Mesendoderm (in vitro differentiated cells): ENCODE measurements at regions not wholly inside any gene's neighbourhood (a gene's known extent, or its start where the extent isn't known, plus 50 kb on each side); places are given as distances from the start of the nearest gene placed in this dataset.
A peak's percentile ranks its signal among the peaks of the same experiment; 100 is the strongest.

Source experiments
- DNase-seq: peaks from one replicate; pipeline ENCODE4 v3.0.0; 2013
- H2AK5ac ChIP-seq: 2 replicates; pipeline ENCODE4 v1.6.1; 2013; ENCODE audit warnings: low read length, inconsistent platforms
- H2BK120ac ChIP-seq: 2 replicates; pipeline ENCODE4 v1.6.1; 2013; ENCODE audit warnings: low read depth, mild to moderate bottlenecking, low read length, moderate library complexity, mixed read lengths
- H2BK15ac ChIP-seq: replicated peaks from 2 replicates; pipeline ENCODE4 v1.6.1; 2013; ENCODE audit warnings: low read depth, mild to moderate bottlenecking, moderate library complexity
- H2BK5ac ChIP-seq: 2 replicates; pipeline ENCODE4 v1.6.1; 2013; ENCODE audit warnings: low read length, inconsistent platforms
- H3K18ac ChIP-seq: 2 replicates; pipeline ENCODE4 v1.6.1; 2013; ENCODE audit warnings: mild to moderate bottlenecking, low read length, mixed read lengths
- H3K23ac ChIP-seq: one replicate; pipeline ENCODE4 v1.6.1; 2013; ENCODE audit warnings: low read length
- H3K27ac ChIP-seq: 2 replicates; pipeline ENCODE4 v1.5.1; 2013; ENCODE audit warnings: low read depth, mild to moderate bottlenecking, inconsistent platforms, low read length, moderate library complexity
- H3K27me3 ChIP-seq: 2 replicates; pipeline ENCODE4 v1.6.1; 2013; ENCODE audit warnings: low read length, control low read depth, mild to moderate bottlenecking, inconsistent platforms; ENCODE audit not compliant: insufficient read depth, poor library complexity
- H3K36me3 ChIP-seq: 2 replicates; pipeline ENCODE4 v1.6.1; 2013; ENCODE audit warnings: low read length, inconsistent platforms; ENCODE audit not compliant: control insufficient read depth, insufficient read depth
- H3K4ac ChIP-seq: one replicate; pipeline ENCODE4 v1.6.1; 2013; ENCODE audit warnings: low read depth, mild to moderate bottlenecking, low read length, moderate library complexity
- H3K4me1 ChIP-seq: 2 replicates; pipeline ENCODE4 v1.6.1; 2013; ENCODE audit warnings: low read depth, low read length, inconsistent platforms; ENCODE audit not compliant: control insufficient read depth
- H3K4me2 ChIP-seq: 2 replicates; pipeline ENCODE4 v1.6.1; 2013; ENCODE audit warnings: low read length
- H3K4me3 ChIP-seq: 2 replicates; pipeline ENCODE4 v1.5.1; 2013; ENCODE audit warnings: mild to moderate bottlenecking, low read length
- H3K56ac ChIP-seq: one replicate; pipeline ENCODE4 v1.6.1; 2013; ENCODE audit warnings: low read length
- H3K79me1 ChIP-seq: 2 replicates; pipeline ENCODE4 v1.6.1; 2013; ENCODE audit warnings: low read length, inconsistent platforms
- H3K79me2 ChIP-seq: 2 replicates; pipeline ENCODE4 v1.6.1; 2013; ENCODE audit warnings: mild to moderate bottlenecking, low read length; ENCODE audit not compliant: control insufficient read depth, insufficient read depth
- H3K9ac ChIP-seq: 2 replicates; pipeline ENCODE4 v1.6.1; 2013; ENCODE audit warnings: low read length, inconsistent platforms
- H4K5ac ChIP-seq: one replicate; pipeline ENCODE4 v1.6.1; 2013; ENCODE audit warnings: low read length
- H4K8ac ChIP-seq: one replicate; pipeline ENCODE4 v1.6.1; 2013; ENCODE audit warnings: low read depth, mild to moderate bottlenecking, control low read depth, low read length, moderate library complexity
- WGBS: extraction: QIAGEN DNeasy Blood & Tissue Kit; methylation state at CpG from one replicate; pipeline ENCODE4 v1.1.7; 2013; ENCODE audit warnings: low lambda C conversion rate, missing lambda C conversion rate; ENCODE audit not compliant: insufficient coverage; ENCODE audit errors: extremely low coverage; 5-methylcytosine and 5-hydroxymethylcytosine counted together

- no peak overlapping the region for H2BK120ac ChIP-seq
- no peak overlapping the region for H2AK5ac ChIP-seq
- no peaks in the 10 kb centered on the region for H3K4me1 ChIP-seq
- no peak overlapping the region for H3K9ac ChIP-seq
- H3K4ac ChIP-seq = no peak overlapping the region
- H4K5ac ChIP-seq = no peak overlapping the region
- H3K36me3 ChIP-seq = no peaks in the 10 kb centered on the region
- no peaks in the 10 kb centered on the region for H3K79me2 ChIP-seq
- no peaks in the 10 kb centered on the region for H3K79me1 ChIP-seq
- no peak overlapping the region for H3K4me3 ChIP-seq
- no CpG with 5 or more reads among the region's 2 CpGs for WGBS
- H3K4me2 ChIP-seq = no peak overlapping the region
- DNase-seq = no peak
- no peak overlapping the region for H2BK5ac ChIP-seq
- H3K56ac ChIP-seq = no peak overlapping the region
- H3K27ac ChIP-seq = no peak overlapping the region
- H3K23ac ChIP-seq = no peak overlapping the region
- no peak overlapping the region for H3K18ac ChIP-seq
- no peaks in the 10 kb centered on the region for H3K27me3 ChIP-seq
- no peak overlapping the region for H4K8ac ChIP-seq
- no peak overlapping the region for H2BK15ac ChIP-seq
These were observed 259.0 kb downstream of the ADRA2A start for GRCh38 chr10:111335826-111336225.

- Histone ChIP-seq H2BK5ac (no peak overlapping the region), H2BK15ac (no peak overlapping the region)
These were observed 261.2 kb downstream of the ADRA2A start for GRCh38 chr10:111338035-111338434.

GRCh38 chr10:111338805-111339204 is 262.0 kb downstream of the ADRA2A start:
- H3K79me2 ChIP-seq = no peaks in the 10 kb centered on the region
- no peaks in the 10 kb centered on the region for H3K27me3 ChIP-seq
- H3K9ac ChIP-seq = no peak overlapping the region
- H3K4me2 ChIP-seq = no peak overlapping the region
- H3K4me3 ChIP-seq = no peak overlapping the region
- H4K5ac ChIP-seq = no peak overlapping the region
- H2BK120ac ChIP-seq = no peak overlapping the region
- no peaks in the 10 kb centered on the region for H3K36me3 ChIP-seq
- H3K18ac ChIP-seq = no peak overlapping the region
- H3K27ac ChIP-seq = no peak overlapping the region
- H2BK15ac ChIP-seq = no peak overlapping the region
- H3K4me1 ChIP-seq = no peaks in the 10 kb centered on the region
- H4K8ac ChIP-seq = no peak overlapping the region
- no peak overlapping the region for H3K23ac ChIP-seq
- no peak for DNase-seq
- H3K56ac ChIP-seq = no peak overlapping the region
- H2BK5ac ChIP-seq = no peak overlapping the region
- H3K4ac ChIP-seq = no peak overlapping the region
- no peak overlapping the region for H2AK5ac ChIP-seq
- WGBS = no CpG with 5 or more reads among the region's 5 CpGs
- no peaks in the 10 kb centered on the region for H3K79me1 ChIP-seq

More at GRCh38 chr10:111338035-111338434, 261.2 kb downstream of the ADRA2A start:
- Histone ChIP-seq H3K79me2 (no peaks in the 10 kb centered on the region), H3K4me3 (no peak overlapping the region), H3K4ac (no peak overlapping the region), H4K5ac (no peak overlapping the region), H3K18ac (no peak overlapping the region), H3K36me3 (no peaks in the 10 kb centered on the region), H2BK120ac (no peak overlapping the region), H3K9ac (no peak overlapping the region), H3K79me1 (no peaks in the 10 kb centered on the region), H3K56ac (no peak overlapping the region), H3K4me2 (no peak overlapping the region), H2AK5ac (no peak overlapping the region), H3K27me3 (no peaks in the 10 kb centered on the region), H4K8ac (no peak overlapping the region), H3K4me1 (no peaks in the 10 kb centered on the region), H3K23ac (no peak overlapping the region), H3K27ac (no peak overlapping the region)
- no CpG with 5 or more reads among the region's 1 CpG for WGBS
- no peak for DNase-seq

GRCh38 chr10:111344804-111345203 is 268.0 kb downstream of the ADRA2A start:
- no peaks in the 10 kb centered on the region for H3K79me2 ChIP-seq
- WGBS = no CpG with 5 or more reads among the region's 3 CpGs
- H2BK5ac ChIP-seq = no peak overlapping the region
- H3K9ac ChIP-seq = no peak overlapping the region
- no peak overlapping the region for H2BK120ac ChIP-seq
- H2BK15ac ChIP-seq = no peak overlapping the region
- H3K27me3 ChIP-seq = no peaks in the 10 kb centered on the region
- no peak overlapping the region for H3K23ac ChIP-seq
- no peak overlapping the region for H4K8ac ChIP-seq
- no peak overlapping the region for H3K4me3 ChIP-seq
- no peak overlapping the region for H4K5ac ChIP-seq
- no peaks in the 10 kb centered on the region for H3K4me1 ChIP-seq
- no peak overlapping the region for H3K4ac ChIP-seq
- H3K79me1 ChIP-seq = no peaks in the 10 kb centered on the region
- peak; percentile 47 for DNase-seq
- H3K4me2 ChIP-seq = no peak overlapping the region
- H2AK5ac ChIP-seq = no peak overlapping the region
- no peaks in the 10 kb centered on the region for H3K36me3 ChIP-seq
- no peak overlapping the region for H3K18ac ChIP-seq
- no peak overlapping the region for H3K56ac ChIP-seq
- H3K27ac ChIP-seq = no peak overlapping the region

- Histone ChIP-seq H3K27me3 (no peaks in the 10 kb centered on the region), H3K4me2 (no peak overlapping the region), H3K56ac (no peak overlapping the region), H4K8ac (no peak overlapping the region), H3K79me1 (no peaks in the 10 kb centered on the region), H3K18ac (no peak overlapping the region), H2BK120ac (no peak overlapping the region), H3K79me2 (no peaks in the 10 kb centered on the region), H3K36me3 (no peaks in the 10 kb centered on the region), H3K4ac (no peak overlapping the region), H3K4me1 (no peaks in the 10 kb centered on the region), H4K5ac (no peak overlapping the region), H2BK5ac (no peak overlapping the region), H3K23ac (no peak overlapping the region), H2AK5ac (no peak overlapping the region), H3K9ac (no peak overlapping the region), H3K27ac (no peak overlapping the region), H3K4me3 (no peak overlapping the region), H2BK15ac (no peak overlapping the region)
- no peak for DNase-seq
- WGBS = no CpG with 5 or more reads among the region's 6 CpGs
These were observed 270.7 kb downstream of the ADRA2A start for GRCh38 chr10:111347386-111348013.

- DNase-seq = no peak
- H3K4me2 ChIP-seq = no peak overlapping the region
- H3K4me3 ChIP-seq = no peak overlapping the region
- H3K56ac ChIP-seq = no peak overlapping the region
- no peak overlapping the region for H4K8ac ChIP-seq
- H3K36me3 ChIP-seq = no peaks in the 10 kb centered on the region
- no peak overlapping the region for H4K5ac ChIP-seq
- WGBS = no CpG with 5 or more reads among the region's 4 CpGs
- H2BK5ac ChIP-seq = no peak overlapping the region
- H2BK120ac ChIP-seq = no peak overlapping the region
- H2BK15ac ChIP-seq = no peak overlapping the region
- H3K27ac ChIP-seq = no peak overlapping the region
- H3K23ac ChIP-seq = no peak overlapping the region
- no peak overlapping the region for H3K4ac ChIP-seq
- no peaks in the 10 kb centered on the region for H3K27me3 ChIP-seq
- H3K79me2 ChIP-seq = no peaks in the 10 kb centered on the region
- no peak overlapping the region for H2AK5ac ChIP-seq
- H3K9ac ChIP-seq = no peak overlapping the region
- H3K4me1 ChIP-seq = no peaks in the 10 kb centered on the region
- H3K18ac ChIP-seq = no peak overlapping the region
- H3K79me1 ChIP-seq = no peaks in the 10 kb centered on the region
These were observed 271.2 kb downstream of the ADRA2A start for GRCh38 chr10:111348076-111348475.
